ENCODE measurements at regions not wholly inside any gene's neighbourhood (a gene's known extent, or its start where the extent isn't known, plus 50 kb on each side); places are given as distances from the start of the nearest gene placed in this dataset.

- TF ChIP-seq GATA2 (IDR thresholded peaks at IDR 0.05; ENCODE audit: low read depth, low read length): no peak
- no peak for TF ChIP-seq GATA3 (IDR thresholded peaks at IDR 0.05; ENCODE audit: low read depth, low read length)
These were observed 2065.7 kb downstream of the MRPL39 start for GRCh38 chr21:23541571-23541970.
